ENCODE measurements at regions not wholly inside any gene's neighbourhood (a gene's known extent, or its start where the extent isn't known, plus 50 kb on each side); places are given as distances from the start of the nearest gene placed in this dataset.

GRCh38 chr1:90850181-90850897, 133.2 kb upstream of the BARHL2 start:
- no peak for TF ChIP-seq CTCF (IDR thresholded peaks at IDR 0.05; ENCODE audit: low read length, missing control alignments)
- peak overlapping the region; percentile 57 for H3K4me3 ChIP-seq (replicated peaks; ENCODE audit: low read depth, low read length)
- DNase-seq (ENCODE audit: low read depth): peak; percentile 13

- no peak overlapping the region for H3K4me3 ChIP-seq (replicated peaks; ENCODE audit: low read depth, low read length)
- no peak for DNase-seq (ENCODE audit: low read depth)
- TF ChIP-seq CTCF (IDR thresholded peaks at IDR 0.05; ENCODE audit: low read length, missing control alignments): no peak
Measured at GRCh38 chr1:90841473-90841872, 124.4 kb upstream of the BARHL2 start.

GRCh38 chr1:90840352-90840751, 123.2 kb upstream of the BARHL2 start:
- DNase-seq (ENCODE audit: low read depth): no peak
- no peak overlapping the region for H3K4me3 ChIP-seq (replicated peaks; ENCODE audit: low read depth, low read length)
- no peak for TF ChIP-seq CTCF (IDR thresholded peaks at IDR 0.05; ENCODE audit: low read length, missing control alignments)

- DNase-seq (ENCODE audit: low read depth): no peak
- no peak for TF ChIP-seq CTCF (IDR thresholded peaks at IDR 0.05; ENCODE audit: low read length, missing control alignments)
- no peak overlapping the region for H3K4me3 ChIP-seq (replicated peaks; ENCODE audit: low read depth, low read length)
Measured at GRCh38 chr1:90839323-90839722, 122.2 kb upstream of the BARHL2 start.

- TF ChIP-seq CTCF (IDR thresholded peaks at IDR 0.05; ENCODE audit: low read length, missing control alignments): no peak
- DNase-seq (ENCODE audit: low read depth): no peak
- H3K4me3 ChIP-seq (replicated peaks; ENCODE audit: low read depth, low read length): no peak overlapping the region
Measured at GRCh38 chr1:90838720-90839119, 121.6 kb upstream of the BARHL2 start.

GRCh38 chr1:90837420-90837819, 120.3 kb upstream of the BARHL2 start:
- H3K4me3 ChIP-seq (replicated peaks; ENCODE audit: low read depth, low read length): no peak overlapping the region
- no peak for DNase-seq (ENCODE audit: low read depth)
- TF ChIP-seq CTCF (IDR thresholded peaks at IDR 0.05; ENCODE audit: low read length, missing control alignments): no peak

GRCh38 chr1:90836345-90836679, 119.2 kb upstream of the BARHL2 start:
- no peak overlapping the region for H3K4me3 ChIP-seq (replicated peaks; ENCODE audit: low read depth, low read length)
- TF ChIP-seq CTCF (IDR thresholded peaks at IDR 0.05; ENCODE audit: low read length, missing control alignments): no peak
- no peak for DNase-seq (ENCODE audit: low read depth)

Data from fibroblast of pulmonary artery (primary cell).